Chondrocyte (in vitro differentiated cells): ENCODE measurements at regions not wholly inside any gene's neighbourhood (a gene's known extent, or its start where the extent isn't known, plus 50 kb on each side); places are given as distances from the start of the nearest gene placed in this dataset.

ENCODE experiments used
- DNase-seq: peaks from one replicate; pipeline ENCODE4 v3.0.0; 2021; ENCODE audit warnings: mixed read lengths, low spot score
- H3K27ac Mint-ChIP-seq: one replicate; pipeline ENCODE4 v1.8.0; 2021; ENCODE audit warnings: mild to moderate bottlenecking, moderate library complexity, mixed read lengths; ENCODE audit not compliant: unreplicated experiment
- H3K27me3 Mint-ChIP-seq: 2 replicates; pipeline ENCODE4 v1.8.0; 2021; ENCODE audit warnings: low read depth, mixed read lengths
- H3K36me3 Mint-ChIP-seq: 2 replicates; pipeline ENCODE4 v1.8.0; 2021; ENCODE audit warnings: low read depth, mixed read lengths
- H3K4me1 Mint-ChIP-seq: 2 replicates; pipeline ENCODE4 v1.8.0; 2021; ENCODE audit warnings: low read depth, mild to moderate bottlenecking, mixed read lengths
- H3K4me3 Mint-ChIP-seq: one replicate; pipeline ENCODE4 v1.8.0; 2021; ENCODE audit warnings: mild to moderate bottlenecking, moderate library complexity, mixed read lengths; ENCODE audit not compliant: unreplicated experiment
- H3K9me3 Mint-ChIP-seq: 2 replicates; pipeline ENCODE4 v1.8.0; 2021; ENCODE audit warnings: low read depth, mixed read lengths
- CTCF ChIP-seq: fragments of 200-600 bp; sonication (generic); IDR thresholded peaks from 2 replicates; pipeline ENCODE4 v1.5.0; 2021; ENCODE audit warnings: antibody characterized with exemption, mild to moderate bottlenecking, moderate library complexity

- Mint-ChIP-seq H3K36me3 (peaks cover 5% of the 10 kb centered on the region), H3K27me3 (no peaks in the 10 kb centered on the region), H3K27ac (no peak overlapping the region), H3K4me1 (no peaks in the 10 kb centered on the region), H3K4me3 (no peak overlapping the region), H3K9me3 (peaks cover 22% of the 10 kb centered on the region)
- no peak for DNase-seq
- TF ChIP-seq CTCF, result no peak
Measured at GRCh38 chr13:80419416-80419815, 78.5 kb upstream of the SPRY2 start.

GRCh38 chr13:80413611-80414010, 72.7 kb upstream of the SPRY2 start:
- no peak for DNase-seq
- Mint-ChIP-seq H3K4me3 (no peak overlapping the region), H3K27ac (no peak overlapping the region), H3K4me1 (no peaks in the 10 kb centered on the region), H3K27me3 (no peaks in the 10 kb centered on the region), H3K9me3 (peaks cover 14% of the 10 kb centered on the region), H3K36me3 (peaks cover 3% of the 10 kb centered on the region)
- TF ChIP-seq CTCF, result no peak

GRCh38 chr13:80408270-80408669, 67.3 kb upstream of the SPRY2 start:
- Mint-ChIP-seq H3K9me3 (peaks cover 21% of the 10 kb centered on the region), H3K27me3 (no peaks in the 10 kb centered on the region), H3K4me1 (no peaks in the 10 kb centered on the region), H3K4me3 (no peak overlapping the region), H3K27ac (no peak overlapping the region), H3K36me3 (peaks cover 8% of the 10 kb centered on the region)
- no peak for DNase-seq
- TF ChIP-seq CTCF, result peak; percentile 8

- H3K4me1 Mint-ChIP-seq, result no peaks in the 10 kb centered on the region
- TF ChIP-seq CTCF, result no peak
- no peak overlapping the region for H3K4me3 Mint-ChIP-seq
- H3K27ac Mint-ChIP-seq, result no peak overlapping the region
- H3K9me3 Mint-ChIP-seq, result peaks cover 22% of the 10 kb centered on the region
- peaks cover 6% of the 10 kb centered on the region for H3K36me3 Mint-ChIP-seq
- no peaks in the 10 kb centered on the region for H3K27me3 Mint-ChIP-seq
- no peak for DNase-seq
Measured at GRCh38 chr13:80400865-80401426, 60.0 kb upstream of the SPRY2 start.

- Mint-ChIP-seq H3K36me3 (peaks cover 6% of the 10 kb centered on the region), H3K4me1 (no peaks in the 10 kb centered on the region), H3K9me3 (peaks cover 22% of the 10 kb centered on the region), H3K27ac (no peak overlapping the region), H3K4me3 (no peak overlapping the region), H3K27me3 (no peaks in the 10 kb centered on the region)
- no peak for DNase-seq
- no peak for TF ChIP-seq CTCF
Measured at GRCh38 chr13:80400164-80400864, 59.4 kb upstream of the SPRY2 start.
